ENCODE measurements at regions not wholly inside any gene's neighbourhood (a gene's known extent, or its start where the extent isn't known, plus 50 kb on each side); places are given as distances from the start of the nearest gene placed in this dataset.

GRCh38 chr2:187017438-187017837 lies 168.5 kb upstream of the ZSWIM2 start:
- H3K27ac ChIP-seq, result no peak overlapping the region
- TF ChIP-seq ZFX (IDR thresholded peaks at IDR 0.05), result no peak
- TF ChIP-seq CTCF (conservative IDR thresholded peaks at IDR 0.05), result no peak

- no peak overlapping the region for H3K27ac ChIP-seq
- TF ChIP-seq ZFX (IDR thresholded peaks at IDR 0.05), result no peak
Observed at GRCh38 chr2:187013058-187013457, 164.1 kb upstream of the ZSWIM2 start.

- no peak overlapping the region for H3K27ac ChIP-seq
- TF ChIP-seq CTCF (conservative IDR thresholded peaks at IDR 0.05), result no peak
- no peak for TF ChIP-seq ZFX (IDR thresholded peaks at IDR 0.05)
Observed at GRCh38 chr2:187011206-187011832, 162.3 kb upstream of the ZSWIM2 start.

- TF ChIP-seq ZFX (IDR thresholded peaks at IDR 0.05) (no peak), CTCF (conservative IDR thresholded peaks at IDR 0.05) (no peak)
- H3K27ac ChIP-seq, result no peak overlapping the region
Observed at GRCh38 chr2:187009483-187010239, 160.7 kb upstream of the ZSWIM2 start.

GRCh38 chr2:187008111-187008510 lies 159.1 kb upstream of the ZSWIM2 start:
- no peak overlapping the region for H3K27ac ChIP-seq
- TF ChIP-seq ZFX (IDR thresholded peaks at IDR 0.05) (no peak), CTCF (conservative IDR thresholded peaks at IDR 0.05) (no peak)

GRCh38 chr2:187003611-187004010 lies 154.6 kb upstream of the ZSWIM2 start:
- TF ChIP-seq ZFX (IDR thresholded peaks at IDR 0.05) (no peak), CTCF (conservative IDR thresholded peaks at IDR 0.05) (no peak)
- no peak overlapping the region for H3K27ac ChIP-seq

GRCh38 chr2:187003038-187003554 lies 154.1 kb upstream of the ZSWIM2 start:
- H3K27ac ChIP-seq, result no peak overlapping the region
- TF ChIP-seq CTCF (conservative IDR thresholded peaks at IDR 0.05), result no peak
- no peak for TF ChIP-seq ZFX (IDR thresholded peaks at IDR 0.05)
